MCF 10A (cell line): ENCODE measurements at regions not wholly inside any gene's neighbourhood (a gene's known extent, or its start where the extent isn't known, plus 50 kb on each side); places are given as distances from the start of the nearest gene placed in this dataset.

Experiments used
- BruUV-seq: library from RNA; stranded (reverse); fragments of 400-500 nt; replicated peaks from 2 replicates; lab custom pipeline; 2021; lab: Mats Ljungman, UMichigan
- CTCF ChIA-PET: fragments of 300-600 bp; sonication (Branson Sonifier 250); formaldehyde crosslinking; extraction: SDS; loops from one replicate; lab custom pipeline; 2021; ENCODE audit warnings: antibody characterized with exemption, inconsistent platforms; lab: Yijun Ruan, JAX
- POLR2A ChIA-PET: fragments of 300-600, 350-650 bp; sonication (Branson Sonifier 250); formaldehyde crosslinking; extraction: SDS; loops from one replicate; lab custom pipeline; 2020; ENCODE audit warnings: antibody characterized with exemption, inconsistent platforms; lab: Yijun Ruan, JAX
- DNase-seq: peaks from one replicate; pipeline ENCODE4 v3.0.0-alpha.2; 2018; ENCODE audit not compliant: unreplicated experiment
- H3K27ac Mint-ChIP-seq: one replicate; pipeline ENCODE4 v1.8.0; 2022; ENCODE audit warnings: mild to moderate bottlenecking, low read depth, mixed read lengths; ENCODE audit not compliant: unreplicated experiment
- H3K27me3 Mint-ChIP-seq: one replicate; pipeline ENCODE4 v1.8.0; 2022; ENCODE audit warnings: mixed read lengths; ENCODE audit not compliant: insufficient read depth, unreplicated experiment
- H3K36me3 Mint-ChIP-seq: one replicate; pipeline ENCODE4 v1.8.0; 2022; ENCODE audit warnings: mild to moderate bottlenecking, moderate library complexity, mixed read lengths; ENCODE audit not compliant: insufficient read depth, unreplicated experiment
- H3K4me1 Mint-ChIP-seq: one replicate; pipeline ENCODE4 v1.8.0; 2022; ENCODE audit warnings: mixed read lengths; ENCODE audit not compliant: insufficient read depth, unreplicated experiment
- H3K4me3 Mint-ChIP-seq: one replicate; pipeline ENCODE4 v1.8.0; 2022; ENCODE audit warnings: mild to moderate bottlenecking, moderate library complexity, mixed read lengths; ENCODE audit not compliant: unreplicated experiment
- H3K9me3 Mint-ChIP-seq: one replicate; pipeline ENCODE4 v1.8.0; 2022; ENCODE audit warnings: mixed read lengths; ENCODE audit not compliant: unreplicated experiment
- intact Hi-C: fragments of 100-400 bp; cut with micrococcal nuclease; formaldehyde crosslinking; loops from 2 replicates; pipeline ENCODE4 v1.14.1; 2022
- TF ChIP-seq, protein P1 (sequence below): fragments of 200-600 bp; IDR thresholded peaks from one replicate; pipeline ENCODE4 v1.8.0; 2022; ENCODE audit warnings: antibody characterized with exemption, mild to moderate bottlenecking; ENCODE audit not compliant: unreplicated experiment

DNA sequence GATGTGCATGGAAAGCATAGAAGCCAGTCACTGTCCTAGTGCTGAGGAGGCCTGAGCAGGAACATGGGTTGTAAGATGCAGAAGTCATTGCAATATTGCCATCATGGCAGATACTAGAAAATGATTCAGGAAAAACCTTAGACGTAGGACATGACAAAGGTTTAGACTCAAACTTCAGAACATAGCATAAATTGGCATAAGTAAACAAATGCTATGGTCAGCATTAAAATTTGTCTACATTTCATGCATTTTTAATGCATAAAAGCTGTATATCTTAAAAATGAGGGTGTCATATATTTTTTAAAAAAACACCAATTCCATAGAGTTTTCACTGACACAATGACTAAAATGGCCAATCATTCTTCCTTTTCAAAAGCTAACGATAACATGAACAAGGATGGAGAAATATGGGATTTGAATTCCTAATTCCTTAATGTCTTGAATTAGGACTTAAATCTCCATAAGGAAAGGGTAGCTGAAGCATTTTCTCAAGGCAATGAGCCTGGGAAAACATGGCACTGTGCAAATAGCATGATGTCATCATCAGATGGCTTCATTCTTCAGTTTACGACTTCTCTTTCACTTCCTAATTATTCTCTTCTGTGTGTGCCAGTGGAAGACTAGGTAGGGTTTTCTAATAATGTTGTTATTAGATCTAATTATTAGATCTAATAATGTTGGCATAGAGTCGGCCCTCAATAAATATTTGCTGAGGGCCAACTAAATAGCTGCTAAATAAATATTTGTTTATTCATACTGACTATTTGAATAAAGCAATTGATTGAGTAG, 125.1 kb upstream of the FRG1 start:
- CTCF ChIA-PET: interaction anchor here (0.8 to 1.0 kb wide), 2 partner anchors 9 to 89 kb away, joined by 3 to 4 read pairs; no protein-coding TSS in a partner anchor

DNA sequence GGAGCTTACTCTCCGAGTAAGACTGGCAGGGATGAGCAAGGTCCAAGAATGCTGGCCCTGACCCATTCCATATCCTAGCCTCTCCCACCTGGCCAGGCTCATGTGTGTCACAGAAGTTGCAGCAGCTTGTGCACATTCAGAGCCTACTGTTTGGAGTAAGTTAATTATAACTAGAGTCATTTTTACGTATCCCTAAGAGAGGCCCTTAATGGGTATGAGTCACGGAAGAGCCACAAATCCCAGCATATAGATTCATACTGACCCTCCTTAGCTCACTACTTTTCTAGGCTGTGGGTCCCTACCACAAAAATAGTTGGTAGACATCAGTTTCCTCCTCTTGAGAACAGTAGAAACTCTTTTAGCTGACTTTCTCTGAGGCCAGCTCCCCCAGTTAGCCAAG, 118.3 kb upstream of the FRG1 start:
- no peak for DNase-seq
- H3K27ac Mint-ChIP-seq: no peak overlapping the region
- no peaks in the 10 kb centered on the region for H3K9me3 Mint-ChIP-seq
- intact Hi-C loops: no loop called here
- CTCF ChIA-PET: no interaction called here
- TF ChIP-seq, protein P1, sequence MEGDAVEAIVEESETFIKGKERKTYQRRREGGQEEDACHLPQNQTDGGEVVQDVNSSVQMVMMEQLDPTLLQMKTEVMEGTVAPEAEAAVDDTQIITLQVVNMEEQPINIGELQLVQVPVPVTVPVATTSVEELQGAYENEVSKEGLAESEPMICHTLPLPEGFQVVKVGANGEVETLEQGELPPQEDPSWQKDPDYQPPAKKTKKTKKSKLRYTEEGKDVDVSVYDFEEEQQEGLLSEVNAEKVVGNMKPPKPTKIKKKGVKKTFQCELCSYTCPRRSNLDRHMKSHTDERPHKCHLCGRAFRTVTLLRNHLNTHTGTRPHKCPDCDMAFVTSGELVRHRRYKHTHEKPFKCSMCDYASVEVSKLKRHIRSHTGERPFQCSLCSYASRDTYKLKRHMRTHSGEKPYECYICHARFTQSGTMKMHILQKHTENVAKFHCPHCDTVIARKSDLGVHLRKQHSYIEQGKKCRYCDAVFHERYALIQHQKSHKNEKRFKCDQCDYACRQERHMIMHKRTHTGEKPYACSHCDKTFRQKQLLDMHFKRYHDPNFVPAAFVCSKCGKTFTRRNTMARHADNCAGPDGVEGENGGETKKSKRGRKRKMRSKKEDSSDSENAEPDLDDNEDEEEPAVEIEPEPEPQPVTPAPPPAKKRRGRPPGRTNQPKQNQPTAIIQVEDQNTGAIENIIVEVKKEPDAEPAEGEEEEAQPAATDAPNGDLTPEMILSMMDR: no peak
- BruUV-seq: no TSS peak
- H3K36me3 Mint-ChIP-seq: no peaks in the 10 kb centered on the region
- no peaks in the 10 kb centered on the region for H3K4me1 Mint-ChIP-seq
- no peaks in the 10 kb centered on the region for H3K27me3 Mint-ChIP-seq
- POLR2A ChIA-PET: no interaction called here
- H3K4me3 Mint-ChIP-seq: no peak overlapping the region

More for the DNA sequence above, 125.1 kb upstream of the FRG1 start:
- H3K27me3 Mint-ChIP-seq: no peaks in the 10 kb centered on the region
- no peaks in the 10 kb centered on the region for H3K36me3 Mint-ChIP-seq
- no peak for DNase-seq
- peaks cover 9% of the 10 kb centered on the region for H3K9me3 Mint-ChIP-seq
- intact Hi-C loops: no loop called here
- TF ChIP-seq, protein P1: no peak
- H3K4me1 Mint-ChIP-seq: no peaks in the 10 kb centered on the region
- no TSS peak for BruUV-seq
- H3K4me3 Mint-ChIP-seq: no peak overlapping the region
- no peak overlapping the region for H3K27ac Mint-ChIP-seq
- POLR2A ChIA-PET: no interaction called here

DNA sequence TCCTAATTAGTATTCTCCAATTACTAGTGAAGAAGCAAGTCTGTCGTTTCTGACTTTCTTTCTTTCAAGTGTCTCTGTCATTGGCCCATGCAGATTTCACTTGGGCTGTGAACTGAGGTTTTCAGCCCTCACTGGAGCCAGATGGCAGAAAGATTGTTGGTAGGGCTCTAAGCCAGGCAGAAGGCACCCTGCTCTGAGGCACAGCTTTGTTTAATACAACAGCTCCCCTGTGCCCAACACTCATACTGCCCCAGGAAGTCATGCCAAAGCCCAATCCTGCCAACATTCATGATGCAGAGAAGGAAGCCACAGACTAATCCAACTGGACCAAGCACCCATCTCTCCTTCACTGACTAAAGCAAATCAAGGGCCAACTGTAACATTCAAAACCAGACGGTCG, 117.1 kb upstream of the FRG1 start:
- intact Hi-C loops: no loop called here
- H3K36me3 Mint-ChIP-seq: no peaks in the 10 kb centered on the region
- no peak overlapping the region for H3K4me3 Mint-ChIP-seq
- DNase-seq: no peak
- TF ChIP-seq, protein P1: no peak
- ChIA-PET CTCF (interaction anchor here (1.0 kb wide), 1 partner anchor 30 kb away, joined by 4 read pairs; no protein-coding TSS in a partner anchor), POLR2A (interaction anchor here (0.7 kb wide), 1 partner anchor 12 kb away, joined by 4 read pairs; no protein-coding TSS in a partner anchor)
- peaks cover under 1% of the 10 kb centered on the region for H3K4me1 Mint-ChIP-seq
- no TSS peak for BruUV-seq
- H3K27me3 Mint-ChIP-seq: no peaks in the 10 kb centered on the region
- H3K9me3 Mint-ChIP-seq: no peaks in the 10 kb centered on the region
- no peak overlapping the region for H3K27ac Mint-ChIP-seq

DNA sequence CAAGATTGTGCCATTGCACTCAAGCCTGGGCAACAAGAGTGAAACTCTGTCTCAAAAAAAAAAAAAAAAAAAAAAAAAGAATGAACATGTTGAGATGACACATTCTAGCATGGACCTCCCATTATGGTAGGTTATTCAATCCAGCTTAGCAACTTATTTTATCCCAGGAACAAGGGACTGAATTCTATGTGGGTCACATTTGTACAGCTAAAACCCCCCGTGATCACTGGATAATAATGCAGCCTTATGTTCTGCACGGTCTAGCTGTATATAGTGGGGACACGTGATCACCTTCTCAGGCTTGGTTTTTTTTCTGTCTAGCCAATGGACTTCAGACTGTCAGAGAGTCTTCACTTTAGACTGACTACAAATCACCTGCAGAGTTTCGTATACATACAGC, 115.2 kb upstream of the FRG1 start:
- POLR2A ChIA-PET: no interaction called here
- BruUV-seq: no TSS peak

More for the DNA sequence above, 115.2 kb upstream of the FRG1 start:
- H3K4me3 Mint-ChIP-seq: no peak overlapping the region
- TF ChIP-seq, protein P1: no peak
- intact Hi-C loops: no loop called here
- H3K36me3 Mint-ChIP-seq: no peaks in the 10 kb centered on the region
- H3K27me3 Mint-ChIP-seq: no peaks in the 10 kb centered on the region
- CTCF ChIA-PET: no interaction called here
- no peaks in the 10 kb centered on the region for H3K9me3 Mint-ChIP-seq
- DNase-seq: no peak
- H3K4me1 Mint-ChIP-seq: peaks cover 5% of the 10 kb centered on the region
- no peak overlapping the region for H3K27ac Mint-ChIP-seq
